ENCODE measurements at regions not wholly inside any gene's neighbourhood (a gene's known extent, or its start where the extent isn't known, plus 50 kb on each side); places are given as distances from the start of the nearest gene placed in this dataset.

DNA sequence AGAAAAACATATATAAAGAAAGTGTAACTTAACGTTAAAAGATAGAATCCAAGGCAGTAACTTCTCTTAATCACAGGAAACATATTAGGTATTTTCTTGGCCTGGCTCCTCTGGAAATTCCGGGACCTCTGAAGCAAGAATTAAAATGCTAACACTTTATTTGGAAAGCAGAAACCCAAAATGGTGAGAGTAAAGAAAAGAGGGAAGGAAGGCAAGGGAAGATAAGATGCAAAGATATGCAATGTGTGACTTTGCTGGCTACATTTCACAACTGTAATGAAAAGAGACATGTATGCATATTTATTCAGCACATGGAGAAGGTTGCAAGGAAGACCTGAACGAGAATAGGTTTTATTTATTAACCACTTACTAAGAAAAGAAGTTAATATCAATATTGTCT is 372.5 kb downstream of the TBL1XR1 start:
- no peak for TF ChIP-seq EZH2phosphoT487 (IDR thresholded peaks at IDR 0.05; ENCODE audit: borderline replicate concordance, low read depth, low read length)
- TF ChIP-seq, protein P1, sequence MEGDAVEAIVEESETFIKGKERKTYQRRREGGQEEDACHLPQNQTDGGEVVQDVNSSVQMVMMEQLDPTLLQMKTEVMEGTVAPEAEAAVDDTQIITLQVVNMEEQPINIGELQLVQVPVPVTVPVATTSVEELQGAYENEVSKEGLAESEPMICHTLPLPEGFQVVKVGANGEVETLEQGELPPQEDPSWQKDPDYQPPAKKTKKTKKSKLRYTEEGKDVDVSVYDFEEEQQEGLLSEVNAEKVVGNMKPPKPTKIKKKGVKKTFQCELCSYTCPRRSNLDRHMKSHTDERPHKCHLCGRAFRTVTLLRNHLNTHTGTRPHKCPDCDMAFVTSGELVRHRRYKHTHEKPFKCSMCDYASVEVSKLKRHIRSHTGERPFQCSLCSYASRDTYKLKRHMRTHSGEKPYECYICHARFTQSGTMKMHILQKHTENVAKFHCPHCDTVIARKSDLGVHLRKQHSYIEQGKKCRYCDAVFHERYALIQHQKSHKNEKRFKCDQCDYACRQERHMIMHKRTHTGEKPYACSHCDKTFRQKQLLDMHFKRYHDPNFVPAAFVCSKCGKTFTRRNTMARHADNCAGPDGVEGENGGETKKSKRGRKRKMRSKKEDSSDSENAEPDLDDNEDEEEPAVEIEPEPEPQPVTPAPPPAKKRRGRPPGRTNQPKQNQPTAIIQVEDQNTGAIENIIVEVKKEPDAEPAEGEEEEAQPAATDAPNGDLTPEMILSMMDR (conservative IDR thresholded peaks at IDR 0.05; ENCODE audit: low read length): no peak
